HG03025 (cell line): ENCODE measurements at regions not wholly inside any gene's neighbourhood (a gene's known extent, or its start where the extent isn't known, plus 50 kb on each side); places are given as distances from the start of the nearest gene placed in this dataset.
"Not testable (repeated sequence)": the region's sequence is repeated elsewhere in the genome, so short reads cannot be mapped to it uniquely, and the experiment has no call there.

Source experiments
- ATAC-seq: cut with Tn5 transposase; IDR thresholded peaks from one replicate; pipeline ENCODE4 v1.9.1; 2021; ENCODE audit warnings: mild to moderate bottlenecking, moderate library complexity; ENCODE audit not compliant: unreplicated experiment, low FRiP score

DNA sequence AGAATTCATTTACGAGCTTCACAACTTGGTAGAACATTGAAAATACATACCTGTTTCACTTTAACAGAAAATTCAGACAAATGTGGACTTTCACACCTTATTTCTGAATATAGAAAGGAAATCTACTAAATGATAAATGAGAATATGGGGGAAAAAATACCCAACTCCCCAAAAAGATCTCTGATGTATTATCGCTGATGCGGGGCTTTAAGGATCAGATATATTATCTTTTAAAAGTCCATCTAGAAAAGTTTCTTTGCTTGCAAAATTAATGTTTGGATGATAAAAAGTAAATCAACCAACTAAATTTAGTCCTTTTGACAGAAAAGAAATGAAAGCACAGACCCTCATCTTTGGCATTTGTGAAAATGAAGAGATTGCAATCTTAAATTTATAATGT, 540.1 kb upstream of the CHAC2 start:
- no peak for ATAC-seq

DNA sequence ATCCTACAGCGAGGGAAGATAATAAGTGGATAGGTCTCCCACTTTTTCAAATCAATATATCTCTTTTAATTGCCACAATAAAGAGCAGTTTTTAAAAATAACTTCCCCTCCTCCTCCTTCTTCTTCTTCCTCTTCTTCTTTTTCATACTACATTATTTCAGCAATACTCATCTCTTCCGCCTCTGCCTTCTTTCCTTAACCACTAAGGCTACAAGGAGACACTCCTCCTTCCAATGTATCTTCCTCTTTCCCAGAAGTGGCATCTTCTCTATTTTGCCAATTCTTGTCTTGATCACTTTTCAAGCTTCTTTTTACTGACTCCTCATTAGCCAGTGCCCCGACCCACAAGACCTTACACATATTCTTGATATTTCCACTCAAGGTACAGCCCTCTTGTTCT, 546.6 kb upstream of the CHAC2 start:
- no peak for ATAC-seq

DNA sequence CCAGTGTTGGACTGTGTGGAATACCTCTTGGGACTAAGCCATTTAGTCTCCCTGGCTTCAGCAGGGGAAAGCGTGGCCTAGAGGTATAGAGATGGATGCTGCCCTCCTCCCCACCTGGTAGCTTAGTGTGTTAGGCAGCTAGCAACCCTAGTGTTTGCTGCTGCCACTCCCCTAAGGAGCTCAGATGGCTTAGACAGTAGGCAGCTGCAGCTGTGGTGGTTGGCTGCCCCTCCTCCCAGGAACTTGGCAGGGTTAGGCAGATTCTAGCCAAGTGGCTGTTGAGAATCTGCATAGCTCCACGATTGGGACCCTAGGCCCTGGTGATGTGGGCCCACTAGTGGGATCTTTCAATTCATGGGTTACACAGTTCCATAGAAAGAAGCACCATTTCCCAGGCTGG, 550.4 kb upstream of the CHAC2 start:
- no peak for ATAC-seq

DNA sequence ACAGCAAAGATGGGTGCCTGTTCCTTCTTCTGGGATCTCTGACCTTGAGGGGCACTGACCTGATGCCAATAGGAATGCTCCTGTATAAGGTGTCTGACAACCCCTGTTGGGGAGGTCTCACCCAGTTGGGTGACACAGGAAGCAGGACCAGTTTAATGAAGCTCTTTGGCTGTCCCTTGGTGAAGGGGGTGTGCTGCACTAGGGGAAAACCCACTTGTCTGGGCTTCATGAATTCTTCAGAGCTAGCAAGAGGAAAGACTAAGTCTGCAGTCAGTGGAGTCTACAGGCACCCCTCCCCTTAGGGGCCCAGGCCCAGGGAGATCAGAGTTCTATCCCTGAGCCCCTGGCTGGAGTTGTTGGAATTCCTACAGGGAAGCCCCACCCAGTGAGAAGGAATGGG, 550.8 kb upstream of the CHAC2 start:
- no peak for ATAC-seq

DNA sequence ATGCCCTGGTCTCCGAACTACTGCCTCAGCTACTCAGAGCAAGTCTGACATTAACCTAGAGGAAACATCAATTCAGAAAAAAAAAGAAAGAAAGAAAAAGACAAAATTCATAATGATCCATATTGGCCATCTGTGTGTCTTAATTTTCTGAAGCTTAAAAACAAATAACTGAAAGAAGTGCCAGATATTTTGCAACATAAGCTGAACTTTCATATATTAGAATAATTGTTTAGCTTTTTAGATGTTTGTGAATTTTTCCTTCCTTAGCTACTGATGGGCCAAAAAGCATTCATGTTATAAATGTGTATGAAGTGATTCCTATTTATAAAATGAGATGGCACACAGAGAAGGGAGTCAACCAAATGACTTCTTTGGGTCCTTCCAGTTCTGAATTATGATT, 555.0 kb upstream of the CHAC2 start:
- ATAC-seq: no peak

DNA sequence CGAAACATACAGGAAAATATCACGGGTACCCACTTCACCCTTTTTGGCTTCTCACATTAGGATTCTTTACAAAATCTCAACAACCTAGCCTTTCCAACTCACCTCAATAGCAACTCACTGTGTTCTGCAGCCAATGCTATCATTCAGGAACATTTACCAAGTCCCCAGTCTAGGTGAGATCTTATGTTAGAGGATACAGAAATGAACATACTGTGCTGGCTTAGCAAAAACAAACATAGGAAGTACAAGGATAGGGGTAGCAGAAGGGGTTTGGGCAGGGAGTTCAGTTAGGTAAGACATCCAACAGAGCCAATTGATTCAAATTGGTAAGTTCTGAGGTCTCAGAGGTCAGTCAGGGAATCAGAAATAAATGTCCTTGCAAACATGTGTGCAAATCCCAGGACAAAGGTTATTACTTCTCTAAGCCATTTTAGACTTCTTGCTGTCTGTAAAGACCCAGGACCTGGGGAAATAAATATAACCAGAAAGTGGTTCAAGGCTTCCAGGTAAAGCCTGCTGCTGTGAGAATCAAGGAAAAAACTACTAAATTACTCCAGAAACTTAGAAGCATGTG, 556.3 kb upstream of the CHAC2 start:
- ATAC-seq: no peak

DNA sequence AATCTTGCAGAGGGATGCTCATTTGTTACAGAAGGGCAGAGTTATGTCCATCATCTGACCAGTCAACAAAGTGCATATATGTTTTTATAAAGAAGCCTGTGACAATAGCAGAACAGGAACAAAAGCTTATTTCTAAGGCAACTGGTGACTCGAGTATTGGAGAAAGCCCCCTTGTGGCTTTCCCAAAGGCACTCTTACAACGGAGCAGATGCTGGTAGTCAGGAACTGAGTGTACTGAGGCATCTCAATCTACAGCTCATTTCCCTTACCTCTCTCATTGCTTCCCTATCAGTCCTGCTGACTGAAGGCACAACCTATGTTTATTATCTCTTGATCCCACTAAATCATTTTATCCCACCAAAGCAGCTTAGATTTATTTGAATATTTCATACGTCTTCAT, 557.1 kb upstream of the CHAC2 start:
- no peak for ATAC-seq

DNA sequence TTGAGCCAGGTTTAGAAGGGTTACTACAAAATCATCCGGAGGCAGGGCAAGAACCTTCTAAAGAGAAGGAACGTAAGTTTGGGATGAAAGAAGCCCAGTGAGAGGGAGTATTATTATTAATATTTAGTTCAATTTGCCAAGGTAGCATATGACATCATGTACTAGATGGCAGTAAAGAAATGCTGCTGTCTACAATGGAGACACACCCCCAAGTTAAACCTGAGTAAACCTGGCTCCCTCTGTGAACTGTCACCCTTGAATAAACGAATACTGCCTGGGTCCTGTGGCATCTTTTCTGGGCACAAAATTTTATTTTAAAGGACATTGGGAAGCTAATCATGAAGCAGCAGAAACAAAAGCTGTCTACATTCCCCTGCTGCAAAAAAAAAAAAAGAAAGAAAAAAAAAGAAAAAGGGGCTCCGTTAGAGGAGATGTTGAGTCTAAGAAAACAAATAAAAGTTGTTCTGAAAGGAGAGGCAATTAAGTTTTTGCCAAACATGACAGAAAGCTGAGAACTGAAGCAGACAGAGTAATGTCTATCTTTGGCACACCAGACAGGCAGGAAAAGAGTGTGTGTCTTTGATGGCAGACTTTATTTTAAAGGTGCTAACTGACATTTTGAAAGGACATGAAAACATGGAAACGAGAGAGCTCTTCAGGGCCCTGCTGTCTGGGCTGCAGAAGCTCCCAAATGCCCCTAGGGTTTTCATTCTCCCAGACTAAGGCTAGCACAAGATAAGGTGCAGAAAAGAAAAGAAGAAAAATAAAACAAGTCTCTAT, 557.7 kb upstream of the CHAC2 start:
- ATAC-seq: no peak

DNA sequence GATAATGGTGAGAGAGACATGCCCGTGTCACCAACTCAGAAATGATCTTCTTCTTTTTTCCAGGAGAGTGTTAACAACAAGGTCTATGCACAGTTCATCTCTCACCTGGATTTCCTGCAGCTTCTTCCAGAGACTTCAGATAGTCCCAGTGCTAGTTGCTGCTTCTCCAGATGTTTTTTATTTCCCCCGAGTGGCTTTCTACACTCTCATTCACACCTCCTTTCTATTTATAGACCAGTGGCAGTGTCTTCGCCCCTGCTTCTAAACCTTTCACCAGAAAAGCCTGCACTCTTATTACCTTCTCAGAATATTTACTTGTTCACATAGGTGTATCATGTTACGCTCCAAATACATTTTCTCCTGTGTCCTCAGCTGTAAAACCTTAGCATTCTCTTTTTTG, 558.8 kb upstream of the CHAC2 start:
- ATAC-seq: no peak

DNA sequence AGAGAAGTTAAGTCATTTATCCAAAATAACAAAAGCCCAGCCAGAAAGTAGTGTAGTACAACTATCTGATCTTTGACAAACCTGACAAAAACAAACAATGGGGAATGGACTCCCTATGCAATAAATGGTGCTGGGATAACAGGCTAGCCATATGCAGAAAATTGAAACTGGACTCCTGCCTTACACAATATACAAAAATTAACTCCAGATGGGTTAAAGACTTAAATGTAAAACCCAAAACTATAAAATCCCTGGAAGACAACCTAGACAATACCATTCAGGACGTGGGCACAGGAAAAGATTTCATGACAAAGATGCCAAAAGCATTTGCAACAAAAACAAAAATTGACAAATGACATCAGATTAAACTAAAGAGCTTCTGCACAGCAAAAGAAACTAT, 561.4 kb upstream of the CHAC2 start:
- not testable (repeated sequence) for ATAC-seq

DNA sequence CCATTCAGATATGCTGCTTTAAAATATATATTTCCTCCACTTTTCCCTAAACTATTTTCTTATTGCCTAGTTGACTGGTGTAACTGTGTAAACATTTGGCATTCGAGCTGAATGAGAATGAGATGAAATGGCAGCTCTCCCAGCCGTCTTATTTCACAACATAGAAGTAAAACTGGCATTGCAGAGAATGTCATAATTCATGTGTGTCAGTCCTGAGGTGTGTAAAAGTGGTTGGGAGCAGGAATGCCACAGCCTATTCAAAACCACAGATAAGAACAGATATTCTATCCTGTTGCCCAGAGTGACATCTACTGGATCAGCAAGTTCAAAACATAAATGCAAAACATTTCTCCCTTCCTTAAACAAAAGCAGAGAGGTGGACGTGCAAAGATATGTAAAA, 565.5 kb upstream of the CHAC2 start:
- no peak for ATAC-seq

DNA sequence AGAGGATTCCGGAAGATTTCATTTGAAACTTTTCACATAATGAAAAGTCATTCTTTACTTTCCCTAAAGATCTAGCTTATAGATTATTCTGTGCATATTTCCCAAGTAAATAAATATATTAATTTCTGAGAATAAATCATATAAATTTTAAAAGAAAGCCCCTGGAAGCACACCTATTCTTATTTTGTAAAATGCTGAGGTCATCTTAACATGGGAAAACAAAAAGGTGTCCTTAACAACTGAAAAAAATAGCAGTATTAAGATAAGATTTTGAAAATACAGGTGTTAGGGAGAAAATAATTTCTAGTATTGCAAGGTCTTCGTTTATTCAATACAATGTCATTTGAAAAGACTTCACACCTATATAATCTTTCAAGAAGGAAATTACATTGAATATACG, 567.5 kb upstream of the CHAC2 start:
- no peak for ATAC-seq

DNA sequence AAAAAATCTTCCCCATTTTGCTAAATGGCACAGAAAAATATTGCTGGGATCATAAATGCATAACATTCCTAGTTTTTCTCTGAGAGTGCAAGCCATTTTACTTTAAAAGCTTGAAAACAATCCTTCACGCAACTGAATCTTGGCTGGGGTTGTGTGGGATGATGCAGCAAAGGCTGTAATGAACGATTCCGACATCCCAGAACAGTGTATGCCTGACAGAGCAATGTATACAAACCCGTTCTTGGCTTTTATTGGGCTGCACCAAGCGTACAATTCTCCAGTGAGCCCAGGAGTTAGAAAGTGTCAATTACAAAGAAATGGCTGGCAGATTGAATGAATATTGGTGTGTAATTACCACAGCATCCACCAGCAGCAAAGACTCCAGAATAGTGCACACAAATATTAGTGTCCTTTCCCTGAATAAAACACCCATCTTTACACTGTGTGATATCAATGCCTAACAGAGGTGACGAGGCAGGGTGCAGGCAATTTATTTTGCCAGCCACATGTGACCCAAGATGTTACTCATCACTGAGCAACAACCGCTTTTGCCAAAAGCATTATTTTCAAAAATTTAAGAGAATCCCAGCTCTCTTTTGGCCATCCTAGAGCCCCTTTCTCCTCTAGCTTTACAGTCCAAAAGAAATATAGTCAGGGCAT, 578.6 kb upstream of the CHAC2 start:
- no peak for ATAC-seq

DNA sequence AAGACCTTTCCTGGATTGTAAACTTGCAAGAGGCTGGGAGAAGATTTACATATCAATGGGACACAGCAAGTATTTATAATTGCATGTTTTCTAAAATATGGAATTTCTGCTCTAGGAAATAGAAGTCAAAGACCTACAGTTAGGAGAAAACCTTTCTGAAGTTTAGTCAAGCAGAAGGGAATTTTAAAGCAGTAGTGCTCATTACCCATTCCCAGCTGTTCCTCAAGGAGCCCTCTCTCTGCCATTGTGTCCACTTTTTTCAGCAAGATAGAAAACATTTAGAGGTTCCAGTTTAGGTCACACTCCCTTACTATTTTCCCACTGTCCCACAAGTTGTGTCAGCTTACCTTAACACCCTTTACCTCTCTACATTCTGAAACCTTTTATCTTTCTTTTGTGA, 584.0 kb upstream of the CHAC2 start:
- no peak for ATAC-seq

DNA sequence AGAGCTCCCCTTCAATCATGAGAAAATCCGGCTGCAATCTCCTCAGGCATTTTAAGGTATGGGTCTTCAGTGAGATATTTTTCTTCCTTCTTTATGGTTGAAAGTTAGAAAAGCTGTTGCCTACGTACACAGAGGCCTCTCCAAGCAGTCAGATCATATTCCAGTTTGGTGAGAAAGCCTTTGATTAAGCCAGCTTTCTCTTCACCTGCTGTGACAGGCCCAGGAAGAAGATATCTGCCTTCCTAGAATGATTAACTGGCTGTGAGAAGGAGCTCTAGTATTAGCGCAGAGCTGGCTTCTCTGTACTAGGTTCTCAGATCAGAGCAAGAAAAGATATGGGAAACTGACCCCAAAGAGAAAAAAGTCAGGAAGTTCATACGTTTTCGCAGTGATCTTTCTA, 585.0 kb upstream of the CHAC2 start:
- no peak for ATAC-seq

DNA sequence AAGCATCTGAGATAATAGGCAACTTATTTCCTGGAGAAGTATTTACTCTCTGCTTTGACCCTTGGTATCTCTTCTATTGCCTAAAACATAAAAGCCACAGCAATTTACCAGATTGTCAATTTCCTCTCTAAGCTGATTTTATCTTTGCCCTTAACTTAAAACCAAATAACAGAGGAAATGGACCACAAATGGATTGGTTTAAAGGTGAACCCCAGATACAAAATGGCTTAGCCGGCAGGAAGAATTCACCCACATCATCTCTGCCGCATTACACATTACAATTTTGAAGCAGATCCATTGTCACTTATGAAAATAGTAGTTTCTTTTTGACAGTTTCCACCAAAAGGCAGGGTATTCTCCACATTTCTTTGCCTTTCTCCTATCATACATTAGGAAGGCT, 585.8 kb upstream of the CHAC2 start:
- no peak for ATAC-seq

DNA sequence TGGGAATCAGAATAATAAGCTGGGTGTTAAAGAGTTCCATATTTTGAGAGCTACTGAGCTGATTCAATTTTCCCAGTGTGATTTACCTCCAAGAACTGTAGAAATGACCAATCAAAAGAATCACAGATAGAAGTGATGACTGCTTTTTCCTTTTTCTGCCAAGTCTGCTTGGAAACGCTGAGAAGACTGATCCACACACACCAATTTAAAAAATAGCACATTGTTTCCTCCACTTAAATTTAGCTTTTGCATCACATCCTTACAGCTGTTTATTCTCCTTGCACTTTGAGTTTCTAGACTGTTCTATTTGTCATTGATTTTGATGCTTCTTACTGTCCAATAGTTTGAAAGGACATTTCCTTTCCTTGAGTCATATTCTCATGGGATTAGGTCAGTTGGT, 590.3 kb upstream of the CHAC2 start:
- ATAC-seq: no peak

DNA sequence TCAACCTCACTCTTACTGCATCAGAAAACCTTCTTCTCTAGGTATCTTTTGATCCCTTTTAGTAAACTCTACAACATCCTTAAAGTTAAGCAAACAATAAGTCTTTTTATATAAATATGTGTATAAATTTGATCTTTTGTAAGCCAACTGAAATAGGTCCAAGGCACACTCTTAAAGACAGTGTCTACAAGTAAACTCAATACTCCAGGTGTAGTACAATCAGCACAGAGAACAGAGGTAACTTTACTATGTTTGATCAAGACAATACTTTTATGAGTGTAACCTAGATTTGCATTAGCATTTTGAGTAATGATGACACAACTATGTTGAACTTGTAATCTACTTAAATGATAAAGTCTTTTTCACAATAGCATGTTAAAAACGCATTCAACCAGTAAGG, 593.1 kb upstream of the CHAC2 start:
- ATAC-seq: no peak

DNA sequence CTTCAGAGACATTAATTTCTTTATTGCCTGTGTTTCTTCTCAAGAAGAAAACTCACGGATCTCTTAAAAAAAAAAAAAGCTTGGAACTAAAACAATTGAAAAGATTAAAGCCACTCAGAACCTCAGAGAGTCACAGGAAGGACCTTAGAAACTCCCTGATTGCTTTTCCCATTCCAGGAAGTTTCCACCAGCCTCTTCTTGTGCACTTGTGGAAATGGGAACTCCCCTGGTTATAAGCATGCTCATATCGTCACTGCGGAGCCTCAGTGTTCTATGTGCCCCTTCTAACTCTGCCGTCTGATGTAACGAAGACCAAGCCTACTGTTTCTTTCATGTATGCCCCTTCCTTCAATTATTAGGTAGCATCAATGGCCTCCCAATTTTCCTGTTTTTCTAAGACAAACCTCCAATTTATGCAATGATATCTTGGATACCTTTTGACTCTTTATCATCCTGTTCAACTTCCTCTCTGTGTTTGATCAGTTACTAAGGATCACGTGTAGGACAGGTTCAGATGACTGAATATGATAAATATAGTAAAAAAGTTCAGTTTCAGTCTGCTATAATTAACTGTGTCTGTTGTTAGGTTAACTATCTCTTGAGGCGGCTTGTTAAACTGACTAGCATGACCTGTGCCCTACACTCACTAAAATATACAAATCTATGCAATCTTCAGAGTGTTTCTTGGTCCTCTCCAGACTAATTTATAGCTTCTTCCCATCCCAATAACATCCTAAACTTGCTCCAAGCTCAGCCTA, 593.7 kb upstream of the CHAC2 start:
- no peak for ATAC-seq

DNA sequence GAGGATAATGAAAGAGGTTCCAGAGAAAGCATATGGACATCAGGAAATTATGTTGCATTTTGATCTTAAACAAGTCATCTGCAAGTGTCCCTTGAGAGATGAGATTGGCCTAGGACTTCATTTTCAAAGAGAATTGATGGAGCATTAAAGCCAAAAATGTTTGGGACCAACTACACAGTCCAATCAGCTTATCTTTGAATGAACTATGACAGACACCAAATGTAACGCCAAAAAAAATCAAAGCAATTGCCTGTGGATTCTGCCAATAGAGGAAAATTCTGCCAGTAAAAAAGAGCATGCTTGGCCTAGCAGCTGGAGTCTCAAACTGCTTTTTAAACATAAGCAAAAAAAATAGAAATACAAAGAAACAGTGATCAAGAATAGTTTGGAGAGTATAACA, 594.5 kb upstream of the CHAC2 start:
- no peak for ATAC-seq

DNA sequence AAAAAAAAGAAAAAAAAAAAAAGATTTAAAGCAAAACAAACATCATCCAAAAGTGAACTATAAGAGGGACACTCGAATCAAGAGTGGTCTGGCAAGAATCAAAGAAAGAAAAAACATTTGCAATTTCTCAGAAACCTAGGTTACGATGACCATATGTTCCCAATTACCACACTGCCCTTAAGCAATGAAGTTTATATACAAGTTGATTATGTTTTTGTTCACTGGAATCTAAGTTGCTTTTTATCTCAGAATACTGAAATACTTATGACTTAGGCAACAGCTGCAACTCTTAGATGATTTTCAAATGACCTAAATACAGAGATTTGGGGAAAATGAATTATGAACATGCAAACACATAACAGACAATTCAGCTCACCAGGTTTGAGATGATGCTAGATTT, 597.1 kb upstream of the CHAC2 start:
- ATAC-seq: no peak
